8988T (cell line): ENCODE measurements at regions not wholly inside any gene's neighbourhood (a gene's known extent, or its start where the extent isn't known, plus 50 kb on each side); places are given as distances from the start of the nearest gene placed in this dataset.

Source experiments
- DNase-seq: peaks from one replicate; pipeline ENCODE4 v3.0.0; 2011

DNA sequence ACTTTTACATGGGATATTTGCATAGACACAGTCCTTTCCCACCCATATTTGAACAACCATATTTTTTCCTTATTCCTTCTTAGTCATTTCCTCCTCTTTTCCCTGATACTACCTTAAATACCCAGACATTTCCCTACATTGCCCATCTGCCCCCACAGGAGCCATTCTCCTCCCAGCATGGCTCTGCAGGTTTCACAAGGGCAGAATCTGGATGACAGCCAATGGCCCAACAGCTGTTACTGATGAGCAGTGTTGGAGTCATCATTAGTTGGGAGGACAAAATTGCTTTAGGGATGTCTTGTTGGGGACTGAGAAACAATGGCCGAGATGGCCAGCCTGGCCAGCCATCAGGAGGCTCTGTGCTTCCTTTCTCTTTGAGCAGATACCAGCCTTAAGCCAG is 209.5 kb downstream of the KLF5 start:
- no peak for DNase-seq

- no peak for DNase-seq
Observed at GRCh38 chr13:73266640-73267180, 207.9 kb downstream of the KLF5 start.

DNA sequence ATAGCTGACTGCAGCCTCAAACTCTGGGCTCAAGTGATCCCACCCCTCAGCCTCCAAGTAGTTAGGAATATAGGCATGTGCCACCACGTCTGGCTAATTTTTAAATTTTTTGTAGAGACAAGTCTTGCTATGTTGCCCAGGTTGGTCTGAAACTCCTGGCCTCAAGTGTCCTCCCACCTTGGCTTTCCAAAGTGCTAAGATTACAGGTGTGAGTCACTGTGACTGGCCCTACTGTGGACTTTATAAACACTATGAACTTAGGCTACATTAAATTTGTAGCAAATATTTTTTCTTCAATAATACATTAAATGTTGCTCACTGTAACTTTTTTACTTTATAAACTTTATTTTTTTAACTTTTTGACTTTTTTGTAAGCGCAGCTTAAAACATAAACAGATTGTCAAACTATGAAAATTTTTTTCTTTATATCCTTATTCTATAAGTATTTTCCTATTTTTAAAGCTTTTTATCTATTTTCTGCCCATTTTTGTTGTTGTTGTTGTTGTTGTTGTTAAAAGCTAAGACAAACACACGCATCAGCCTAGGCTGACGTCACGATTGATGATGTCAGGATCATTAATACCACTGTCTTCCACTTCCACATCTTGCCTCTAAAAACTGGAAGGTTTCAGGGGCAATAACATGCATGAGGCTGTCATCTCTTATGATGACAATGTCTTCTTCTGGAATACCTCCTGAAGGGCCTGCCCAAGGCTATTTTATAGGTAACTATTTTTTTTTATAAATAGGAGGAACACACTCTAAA is 204.2 kb downstream of the KLF5 start:
- DNase-seq, result no peak

DNA sequence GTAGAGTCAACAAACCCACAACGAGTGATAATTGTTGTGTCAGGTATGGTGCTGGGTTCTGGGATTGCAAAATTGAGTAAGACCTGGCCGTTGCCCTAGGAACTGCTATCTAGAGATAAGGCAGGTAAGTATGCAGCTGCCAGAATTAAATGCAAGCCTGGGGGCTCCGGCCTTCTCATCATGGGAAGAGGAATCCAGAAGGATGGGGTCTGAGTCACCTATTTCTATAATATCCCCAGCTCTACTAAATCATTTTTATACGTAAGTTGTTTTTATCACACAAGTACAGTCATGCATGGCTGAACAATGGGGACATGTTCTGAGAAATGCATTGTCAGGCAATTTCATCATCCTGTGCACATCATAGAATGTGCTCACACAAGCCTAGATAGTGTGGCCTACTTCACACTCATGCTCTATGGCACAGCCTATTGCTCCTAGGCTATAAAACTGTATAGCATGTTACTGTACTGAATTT is 203.0 kb downstream of the KLF5 start:
- no peak for DNase-seq

DNA sequence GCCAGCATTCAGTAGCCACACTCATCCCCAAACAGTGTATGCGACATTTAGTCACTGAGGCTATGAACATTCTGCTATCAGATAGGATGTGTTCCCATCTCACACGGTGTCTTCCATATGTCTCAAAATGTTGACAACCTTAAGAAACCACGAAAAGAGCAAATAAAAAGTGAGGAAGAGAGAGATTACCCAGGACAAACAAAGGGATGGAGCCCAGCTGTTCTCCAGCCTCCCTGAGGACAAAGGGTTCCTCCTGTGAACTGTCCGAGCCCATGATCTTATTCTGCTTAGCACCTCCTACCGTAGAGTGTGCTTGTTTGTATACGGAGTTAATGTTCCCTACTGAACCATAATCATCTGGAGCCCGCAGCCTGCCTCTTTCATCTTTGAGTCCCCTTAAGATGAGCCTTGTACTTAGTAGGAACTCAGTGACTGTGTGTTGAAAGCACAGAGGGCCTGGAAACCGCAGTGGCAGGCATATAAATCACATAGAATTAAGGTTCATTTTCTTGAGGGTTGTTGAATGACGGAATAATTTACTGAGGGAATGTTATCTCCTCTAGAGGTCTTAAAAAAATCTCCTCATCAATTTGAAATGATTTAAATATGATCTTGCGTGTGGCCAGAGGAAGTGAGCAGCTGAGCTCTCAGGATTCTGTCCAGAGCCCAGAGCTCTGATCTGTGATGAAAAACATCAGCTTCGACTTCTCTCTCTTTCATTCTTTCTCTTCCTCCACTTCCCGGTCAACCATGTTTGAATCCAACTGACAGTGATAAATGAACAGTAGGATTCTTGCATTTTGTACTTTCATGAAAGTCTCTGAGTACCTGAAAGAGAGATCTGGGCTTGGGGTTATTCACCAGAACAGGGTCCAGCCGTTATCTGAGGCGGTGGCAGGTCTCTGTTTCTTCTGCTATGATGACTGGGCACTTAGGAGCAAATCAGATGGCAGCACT is 200.5 kb downstream of the KLF5 start:
- no peak for DNase-seq

DNA sequence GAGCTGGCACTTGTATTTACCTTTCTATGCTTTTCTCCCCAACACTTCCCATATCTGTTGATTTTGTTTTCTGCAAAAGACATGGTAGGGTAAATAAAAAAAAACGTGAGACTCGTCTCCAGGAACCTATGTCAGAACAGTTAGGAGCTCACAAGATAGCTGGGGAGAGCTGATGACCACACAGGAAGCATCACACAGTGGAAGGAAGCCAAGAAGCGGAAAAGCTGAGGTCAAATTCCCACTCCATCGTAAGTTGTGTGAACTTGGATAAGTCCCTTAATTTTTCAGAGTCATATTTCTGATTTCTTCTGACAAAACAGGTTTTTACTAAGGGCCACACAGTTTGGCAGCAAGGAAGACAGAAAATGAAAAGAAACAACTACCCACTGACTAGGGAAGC is 199.6 kb downstream of the KLF5 start:
- DNase-seq, result no peak

DNA sequence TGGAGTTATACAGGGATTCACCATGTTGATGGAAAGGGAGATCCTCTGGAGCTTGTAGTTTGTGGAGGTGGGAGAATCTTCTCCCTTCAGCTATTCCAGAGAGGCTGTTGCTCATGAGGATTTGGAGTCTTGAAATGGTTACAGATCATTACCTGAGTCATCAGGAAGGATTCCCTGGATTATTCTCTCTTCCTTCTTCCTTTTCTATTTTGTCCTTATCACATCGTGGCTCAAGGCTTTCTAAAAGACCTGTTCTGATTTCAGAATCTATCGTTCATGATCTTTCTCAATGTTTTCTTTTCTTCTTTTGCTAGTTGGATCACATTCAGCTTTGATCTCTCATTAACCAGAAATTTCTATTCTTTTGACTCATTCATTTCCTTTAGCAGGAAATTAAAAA is 196.0 kb downstream of the KLF5 start:
- no peak for DNase-seq

DNA sequence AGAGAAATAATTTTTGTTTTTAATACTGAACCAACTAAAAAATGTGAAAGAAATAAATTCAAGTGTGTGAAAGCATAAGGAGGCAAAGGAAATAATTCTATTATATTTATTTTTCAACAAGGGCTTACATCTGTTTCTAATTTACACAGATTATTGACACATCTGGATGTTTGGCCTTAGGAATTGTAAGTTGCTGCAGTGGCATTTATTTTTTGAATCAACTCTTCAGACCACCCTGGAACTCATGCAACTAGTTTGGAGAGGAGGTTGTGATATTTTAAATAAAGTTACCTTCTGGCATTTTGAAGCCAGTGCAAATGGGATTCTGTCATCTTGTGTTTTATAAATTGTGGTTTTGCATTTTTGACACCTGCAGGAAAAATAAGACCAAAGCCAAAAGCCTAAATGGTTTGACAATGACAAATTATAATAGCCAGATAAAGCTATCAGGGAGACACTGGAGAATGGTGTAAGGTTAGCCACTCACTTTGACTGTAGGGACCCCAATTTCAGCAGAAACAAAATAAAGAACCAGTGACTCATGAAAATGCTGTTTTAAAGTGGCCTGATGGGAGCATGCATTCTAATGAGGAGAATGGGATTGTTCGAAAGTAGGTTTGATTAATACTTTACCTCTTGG is 192.9 kb downstream of the KLF5 start:
- no peak for DNase-seq

DNA sequence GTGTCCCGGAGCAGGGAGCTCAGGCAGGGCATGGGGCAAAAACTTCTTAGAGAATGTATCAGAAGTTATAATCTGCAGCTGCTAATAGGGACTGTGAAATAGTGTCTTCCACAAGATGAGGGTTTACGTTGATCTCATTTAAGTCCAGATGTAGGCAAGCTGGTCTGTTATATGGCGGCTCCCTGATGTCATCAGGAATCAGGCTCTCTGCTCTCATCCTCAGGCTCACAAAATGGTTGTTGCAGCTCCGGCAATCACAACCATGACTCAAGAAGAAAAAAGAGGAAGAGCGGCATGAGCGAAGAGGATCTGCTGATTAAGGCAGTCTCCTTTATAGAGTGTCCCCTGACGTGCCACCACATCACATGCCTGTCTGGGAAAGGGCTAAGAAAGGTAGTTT is 191.3 kb downstream of the KLF5 start:
- no peak for DNase-seq

DNA sequence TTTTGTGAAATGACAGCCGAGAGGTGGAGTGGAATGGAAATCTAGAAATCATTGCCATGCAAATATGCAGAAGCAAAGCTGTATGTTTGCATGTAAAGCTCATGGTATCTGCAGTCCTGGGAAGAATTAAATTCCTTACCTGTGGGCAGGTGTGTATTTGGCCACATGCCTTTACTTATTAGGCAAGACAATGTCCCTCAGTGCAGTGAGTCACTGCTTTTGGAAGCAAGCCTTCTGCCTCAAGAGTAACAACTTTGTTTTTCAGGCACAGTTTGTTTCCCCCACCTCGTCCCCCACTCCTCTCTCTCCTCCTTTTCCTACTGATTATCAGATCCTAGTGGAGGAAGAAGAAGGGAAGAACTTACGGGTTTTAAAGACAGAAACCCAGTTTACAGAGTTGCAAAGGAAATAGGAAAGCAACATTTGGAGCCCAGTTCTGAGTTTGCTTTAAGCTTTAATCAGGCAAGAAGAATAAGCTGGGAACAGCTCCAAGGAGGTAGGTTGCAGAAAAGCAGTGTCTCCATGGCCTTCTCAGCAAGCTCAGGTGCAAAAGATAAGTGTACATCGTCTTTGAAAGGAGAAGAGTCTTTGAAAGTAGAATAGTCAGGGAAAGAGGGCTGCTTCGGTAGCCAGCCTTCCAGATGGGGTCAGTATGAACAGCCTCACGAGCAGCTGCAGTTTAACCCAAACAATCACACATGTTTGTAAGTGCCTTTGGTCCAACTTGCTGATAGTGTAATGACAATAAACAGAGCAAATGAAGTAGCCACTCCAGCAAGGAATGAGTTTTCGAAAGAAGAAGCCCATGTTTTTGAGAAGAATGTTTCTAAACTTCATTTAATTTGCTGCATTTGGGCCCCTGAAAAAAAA is 190.1 kb downstream of the KLF5 start:
- DNase-seq, result no peak

- no peak for DNase-seq
Observed at GRCh38 chr13:73248154-73248553, 189.3 kb downstream of the KLF5 start.

- DNase-seq, result no peak
Observed at GRCh38 chr13:73245246-73245645, 186.4 kb downstream of the KLF5 start.

DNA sequence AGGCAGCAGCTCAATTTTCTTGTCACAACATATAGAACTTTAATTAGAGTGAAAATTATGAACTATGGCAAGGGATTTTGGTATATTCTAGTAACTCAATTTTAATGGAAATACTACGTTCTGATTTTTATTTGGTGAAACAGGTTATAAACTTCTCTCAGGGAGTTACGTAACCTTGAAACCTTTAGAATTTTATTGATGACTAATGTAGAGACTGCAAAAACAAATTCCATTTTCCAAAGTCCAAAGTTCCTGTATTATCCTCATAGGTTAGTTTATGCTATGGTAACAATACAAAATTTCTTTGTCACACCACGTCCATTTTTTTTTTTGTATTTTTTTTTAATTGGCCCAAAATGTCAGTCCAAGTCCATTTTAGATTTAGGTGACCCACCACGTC is 185.7 kb downstream of the KLF5 start:
- DNase-seq, result no peak

DNA sequence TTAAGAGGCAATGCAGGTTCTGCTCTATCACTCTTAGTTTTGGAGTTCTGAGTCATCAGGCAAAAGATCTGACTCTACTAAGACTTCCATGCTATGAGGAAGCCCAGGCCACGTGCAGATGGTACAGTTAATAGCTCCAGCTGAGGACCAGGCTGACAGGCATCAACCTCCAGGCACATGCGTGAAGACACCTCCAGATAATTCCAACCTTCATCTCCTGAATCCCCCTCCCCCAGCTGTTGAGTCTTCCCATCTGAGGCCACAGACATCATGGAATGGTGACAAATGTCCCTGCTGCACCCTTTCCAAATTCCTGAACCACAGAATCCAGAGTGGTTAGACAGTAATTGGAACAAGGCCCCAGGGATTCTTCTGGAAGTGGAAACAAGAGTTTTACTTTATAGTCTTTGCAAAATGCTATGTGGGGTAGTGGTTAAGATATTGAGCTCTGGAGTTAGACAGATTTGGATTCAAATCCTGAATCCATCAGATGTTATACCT is 183.8 kb downstream of the KLF5 start:
- no peak for DNase-seq

DNA sequence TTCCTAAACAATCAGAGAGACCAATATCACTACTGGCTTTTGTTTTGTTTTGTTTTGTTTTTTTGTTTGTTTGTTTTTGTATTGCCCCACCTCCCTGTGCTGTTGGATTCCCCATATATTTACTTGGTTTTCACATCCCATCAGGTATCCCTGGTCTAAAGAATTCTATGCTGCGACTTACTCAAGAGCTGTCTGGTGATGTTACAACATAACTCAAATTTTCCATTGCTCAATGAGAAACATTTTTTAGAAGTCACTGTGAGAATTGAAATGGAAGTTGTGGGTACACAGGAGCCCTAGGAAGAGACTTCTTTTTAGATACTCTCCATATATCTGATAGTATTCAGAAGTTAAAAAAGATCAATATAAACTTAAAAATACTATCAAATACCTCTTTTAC is 181.4 kb downstream of the KLF5 start:
- no peak for DNase-seq

DNA sequence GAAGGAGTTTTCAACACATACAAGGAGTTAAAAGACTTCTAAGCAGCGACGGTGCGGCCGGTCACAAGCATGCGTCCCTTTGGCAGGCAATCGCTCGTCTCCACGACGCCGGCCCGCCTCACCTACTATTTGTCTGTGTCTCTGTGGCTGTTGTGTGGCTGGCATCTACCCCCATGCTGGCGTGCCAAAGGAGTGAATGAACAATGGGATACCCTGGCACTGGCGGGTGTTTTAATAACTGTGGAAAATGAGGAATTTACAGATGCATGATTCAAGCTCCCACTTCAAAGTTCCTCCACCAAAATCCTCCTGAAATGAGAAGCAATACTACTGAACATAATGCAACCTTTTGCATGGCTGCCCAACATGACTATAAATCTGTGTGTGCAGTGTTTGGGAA is 176.6 kb downstream of the KLF5 start:
- DNase-seq, result no peak

DNA sequence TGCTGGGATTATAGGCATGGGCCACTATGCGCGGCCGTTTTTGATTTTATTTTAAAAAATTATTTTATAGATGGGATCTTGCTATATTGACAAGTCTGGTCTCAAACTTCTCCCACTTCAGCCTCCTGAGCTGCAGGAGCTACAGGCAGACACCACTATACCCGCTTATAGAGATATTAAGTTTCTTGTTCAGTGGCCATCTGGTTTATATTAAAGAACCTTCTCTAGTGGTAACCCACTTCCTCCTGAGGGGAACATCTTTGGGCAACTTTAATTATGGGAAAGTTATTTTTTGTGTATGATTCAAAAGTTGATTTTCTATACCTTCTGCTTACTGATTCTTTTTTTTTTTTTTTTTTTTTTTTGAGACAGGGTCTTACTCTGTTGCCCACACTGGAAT is 172.7 kb downstream of the KLF5 start:
- no peak for DNase-seq

GRCh38 chr13:73230716-73231115 is 171.9 kb downstream of the KLF5 start:
- no peak for DNase-seq

GRCh38 chr13:73228546-73228945 is 169.7 kb downstream of the KLF5 start:
- DNase-seq, result no peak

DNA sequence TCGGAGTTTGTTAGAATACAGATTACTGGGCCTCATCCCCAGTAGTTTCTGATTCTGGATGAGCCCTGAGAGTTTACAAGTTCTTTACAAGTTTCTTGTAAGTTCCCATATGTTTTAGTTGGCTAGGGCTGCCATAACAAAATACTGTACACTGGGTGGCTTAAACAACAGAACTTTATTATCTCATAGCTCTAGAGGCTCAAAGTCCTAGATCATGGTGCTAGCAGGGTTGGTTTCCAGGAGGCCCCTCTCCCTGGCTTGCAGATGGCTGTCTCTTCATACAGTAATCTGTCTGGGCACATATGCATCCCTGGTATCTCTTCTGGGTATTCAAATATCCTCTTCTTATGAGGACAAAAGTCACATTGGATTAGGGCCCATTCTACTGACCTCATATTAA is 167.2 kb downstream of the KLF5 start:
- no peak for DNase-seq

GRCh38 chr13:73224703-73225102 is 165.9 kb downstream of the KLF5 start:
- no peak for DNase-seq

DNA sequence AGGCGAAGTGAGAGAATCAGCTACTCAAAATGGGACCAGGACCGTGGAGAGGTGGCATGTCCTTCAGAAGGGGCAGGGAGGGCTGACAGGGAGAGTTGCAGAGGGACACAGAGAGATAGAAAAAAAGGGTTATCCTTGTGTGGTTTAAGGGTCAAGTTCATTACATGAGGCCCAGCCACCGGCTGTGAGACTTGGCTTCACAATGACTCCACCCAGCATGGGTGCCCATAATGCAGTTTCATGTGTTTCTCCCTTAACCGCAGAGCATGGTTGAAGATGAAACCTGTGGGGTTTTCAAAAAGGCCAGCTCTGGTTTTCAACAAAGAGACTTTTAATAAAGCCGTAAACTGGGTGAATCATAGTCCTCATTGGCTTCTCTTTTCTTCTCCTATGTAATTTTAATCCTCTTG is 164.6 kb downstream of the KLF5 start:
- DNase-seq, result no peak
